ENCODE measurements at regions not wholly inside any gene's neighbourhood (a gene's known extent, or its start where the extent isn't known, plus 50 kb on each side); places are given as distances from the start of the nearest gene placed in this dataset.

DNA sequence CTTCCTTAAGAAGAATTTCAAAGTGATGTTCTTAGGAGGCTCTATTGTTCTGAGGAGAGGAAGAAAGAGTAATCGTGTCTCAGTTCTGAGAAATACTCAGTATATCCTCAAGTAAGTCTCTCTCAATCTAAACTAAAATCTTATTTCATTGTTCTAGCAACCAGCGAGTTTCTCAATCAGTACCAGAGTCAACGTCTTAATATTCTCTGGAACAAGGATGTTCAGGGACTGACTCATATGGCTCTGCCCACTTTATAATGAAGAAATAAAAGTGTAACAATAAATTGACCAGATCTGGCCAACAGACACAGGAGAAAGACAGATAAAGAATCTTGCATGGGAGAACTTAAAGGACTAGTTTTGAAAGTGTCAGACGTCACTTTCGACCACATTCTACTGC lies 469.8 kb upstream of the FLRT2 start:
- TF ChIP-seq, protein P1, sequence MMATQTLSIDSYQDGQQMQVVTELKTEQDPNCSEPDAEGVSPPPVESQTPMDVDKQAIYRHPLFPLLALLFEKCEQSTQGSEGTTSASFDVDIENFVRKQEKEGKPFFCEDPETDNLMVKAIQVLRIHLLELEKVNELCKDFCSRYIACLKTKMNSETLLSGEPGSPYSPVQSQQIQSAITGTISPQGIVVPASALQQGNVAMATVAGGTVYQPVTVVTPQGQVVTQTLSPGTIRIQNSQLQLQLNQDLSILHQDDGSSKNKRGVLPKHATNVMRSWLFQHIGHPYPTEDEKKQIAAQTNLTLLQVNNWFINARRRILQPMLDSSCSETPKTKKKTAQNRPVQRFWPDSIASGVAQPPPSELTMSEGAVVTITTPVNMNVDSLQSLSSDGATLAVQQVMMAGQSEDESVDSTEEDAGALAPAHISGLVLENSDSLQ (IDR thresholded peaks at IDR 0.05), result no peak
- no peak for TF ChIP-seq L3MBTL2 (conservative IDR thresholded peaks at IDR 0.05)
- TF ChIP-seq TARDBP (IDR thresholded peaks at IDR 0.05), result no peak
- no peak for TF ChIP-seq HDGF (IDR thresholded peaks at IDR 0.05; ENCODE audit: borderline replicate concordance)
- TF ChIP-seq LEF1 (IDR thresholded peaks at IDR 0.05; ENCODE audit: borderline replicate concordance), result no peak
- TF ChIP-seq NFRKB (IDR thresholded peaks at IDR 0.05), result no peak
- no peak for TF ChIP-seq BHLHE40 (IDR thresholded peaks at IDR 0.05; ENCODE audit: borderline replicate concordance)
- TF ChIP-seq ARNT (IDR thresholded peaks at IDR 0.05), result no peak
